Astrocyte (in vitro differentiated cells and primary cell): ENCODE measurements at regions not wholly inside any gene's neighbourhood (a gene's known extent, or its start where the extent isn't known, plus 50 kb on each side); places are given as distances from the start of the nearest gene placed in this dataset.
"Not testable (repeated sequence)": the region's sequence is repeated elsewhere in the genome, so short reads cannot be mapped to it uniquely, and the experiment has no call there.

ENCODE experiments used
- DNase-seq: peaks from one replicate; pipeline ENCODE4 v3.0.0-alpha.2; 2010; ENCODE audit warnings: low read depth
- FAIRE-seq: peaks from 2 replicates; lab custom pipeline; 2011; peaks lifted over from hg19 to GRCh38; lab: Jason Lieb, UNC
- H2AFZ ChIP-seq: 2 replicates; pipeline ENCODE4 v1.6.0; 2012; ENCODE audit warnings: low read depth, low read length, inconsistent platforms
- H3K27ac ChIP-seq: 2 replicates; pipeline ENCODE4 v1.5.1; 2011; ENCODE audit warnings: low read depth, low read length, inconsistent platforms
- H3K27me3 ChIP-seq: 2 replicates; pipeline ENCODE4 v1.6.0; 2011; ENCODE audit warnings: low read length, inconsistent platforms; ENCODE audit not compliant: insufficient read depth
- H3K36me3 ChIP-seq: 2 replicates; pipeline ENCODE4 v1.5.1; 2011; ENCODE audit warnings: low read length, inconsistent platforms; ENCODE audit not compliant: insufficient read depth
- H3K4me1 ChIP-seq: 2 replicates; pipeline ENCODE4 v1.5.1; 2011; ENCODE audit warnings: low read length, inconsistent platforms; ENCODE audit not compliant: insufficient read depth
- H3K4me2 ChIP-seq: 2 replicates; pipeline ENCODE4 v1.6.0; 2012; ENCODE audit warnings: low read length, inconsistent platforms
- H3K4me3 ChIP-seq: 2 replicates; pipeline ENCODE4 v1.5.1; 2011; ENCODE audit warnings: low read depth, mild to moderate bottlenecking, low read length, inconsistent platforms; ENCODE audit not compliant: insufficient read depth
- H3K79me2 ChIP-seq: 2 replicates; pipeline ENCODE4 v1.6.0; 2012; ENCODE audit warnings: mild to moderate bottlenecking, low read length, inconsistent platforms; ENCODE audit not compliant: insufficient read depth
- H3K9ac ChIP-seq: 2 replicates; pipeline ENCODE4 v1.6.0; 2012; ENCODE audit warnings: mild to moderate bottlenecking, low read length, inconsistent platforms
- H3K9me3 ChIP-seq: 2 replicates; pipeline ENCODE4 v1.5.1; 2012; ENCODE audit warnings: low read depth, mild to moderate bottlenecking, low read length, inconsistent platforms; ENCODE audit not compliant: insufficient read depth
- H4K20me1 ChIP-seq: 2 replicates; pipeline ENCODE4 v1.6.0; 2012; ENCODE audit warnings: low read length, inconsistent platforms; ENCODE audit not compliant: insufficient read depth
- H3K27ac Mint-ChIP-seq: one replicate; pipeline ENCODE4 v1.8.0; 2021; ENCODE audit warnings: mild to moderate bottlenecking, mixed read lengths; ENCODE audit not compliant: unreplicated experiment
- H3K27me3 Mint-ChIP-seq: one replicate; pipeline ENCODE4 v1.8.0; 2021; ENCODE audit warnings: low read depth, mixed read lengths; ENCODE audit not compliant: unreplicated experiment
- H3K36me3 Mint-ChIP-seq: one replicate; pipeline ENCODE4 v1.8.0; 2021; ENCODE audit warnings: low read depth, mixed read lengths; ENCODE audit not compliant: unreplicated experiment
- H3K4me1 Mint-ChIP-seq: one replicate; pipeline ENCODE4 v1.8.0; 2021; ENCODE audit warnings: low read depth, mixed read lengths; ENCODE audit not compliant: unreplicated experiment
- H3K4me3 Mint-ChIP-seq: one replicate; pipeline ENCODE4 v1.8.0; 2021; ENCODE audit warnings: mild to moderate bottlenecking, moderate library complexity, mixed read lengths; ENCODE audit not compliant: unreplicated experiment
- H3K9me3 Mint-ChIP-seq: one replicate; pipeline ENCODE4 v1.8.0; 2021; ENCODE audit warnings: mild to moderate bottlenecking, mixed read lengths; ENCODE audit not compliant: unreplicated experiment
- CTCF ChIP-seq: IDR thresholded peaks from 2 replicates; pipeline ENCODE4 v1.5.1; 2011; ENCODE audit warnings: low read depth, mild to moderate bottlenecking, inconsistent platforms, low read length, moderate library complexity; ENCODE audit not compliant: insufficient read depth
- EZH2 ChIP-seq: IDR thresholded peaks from 2 replicates; pipeline ENCODE4 v1.6.1; 2012; ENCODE audit warnings: mild to moderate bottlenecking, low read length, inconsistent platforms; ENCODE audit not compliant: insufficient read depth

- no peak overlapping the region for H3K4me3 ChIP-seq
- H2AFZ ChIP-seq: no peak overlapping the region
- Mint-ChIP-seq H3K27ac (peak overlapping the region; percentile 21), H3K36me3 (no peaks in the 10 kb centered on the region), H3K9me3 (no peaks in the 10 kb centered on the region), H3K4me1 (peaks cover 7% of the 10 kb centered on the region), H3K4me3 (no peak overlapping the region), H3K27me3 (peaks cover 4% of the 10 kb centered on the region)
- H4K20me1 ChIP-seq: no peaks in the 10 kb centered on the region
- peak; percentile 97 for DNase-seq
- TF ChIP-seq EZH2 (no peak), CTCF (no peak)
- no peaks in the 10 kb centered on the region for H3K27me3 ChIP-seq
- H3K79me2 ChIP-seq: no peaks in the 10 kb centered on the region
- peak; percentile 98 for FAIRE-seq
- peak overlapping the region; percentile 78 for H3K27ac ChIP-seq
- no peaks in the 10 kb centered on the region for H3K36me3 ChIP-seq
- no peaks in the 10 kb centered on the region for H3K9me3 ChIP-seq
- H3K9ac ChIP-seq: peak overlapping the region; percentile 43
- H3K4me2 ChIP-seq: peak overlapping the region; percentile 43
- H3K4me1 ChIP-seq: peaks cover 5% of the 10 kb centered on the region
These were observed 79.8 kb upstream of the FLT1 start for GRCh38 chr13:28574617-28575142.

- H3K9me3 ChIP-seq: no peaks in the 10 kb centered on the region
- H4K20me1 ChIP-seq: no peaks in the 10 kb centered on the region
- peaks cover 6% of the 10 kb centered on the region for H3K4me1 Mint-ChIP-seq
- no peaks in the 10 kb centered on the region for H3K9me3 Mint-ChIP-seq
- H3K4me3 ChIP-seq: no peak overlapping the region
- H3K36me3 ChIP-seq: no peaks in the 10 kb centered on the region
- H3K27ac ChIP-seq: peak overlapping the region; percentile 73
- H3K4me2 ChIP-seq: no peak overlapping the region
- FAIRE-seq: no peak
- DNase-seq: no peak
- H2AFZ ChIP-seq: no peak overlapping the region
- TF ChIP-seq CTCF (no peak), EZH2 (no peak)
- H3K9ac ChIP-seq: no peak overlapping the region
- no peaks in the 10 kb centered on the region for H3K79me2 ChIP-seq
- peaks cover 5% of the 10 kb centered on the region for H3K4me1 ChIP-seq
- H3K4me3 Mint-ChIP-seq: no peak overlapping the region
- no peak overlapping the region for H3K27ac Mint-ChIP-seq
- H3K27me3 ChIP-seq: no peaks in the 10 kb centered on the region
- H3K36me3 Mint-ChIP-seq: no peaks in the 10 kb centered on the region
- peaks cover 4% of the 10 kb centered on the region for H3K27me3 Mint-ChIP-seq
These were observed 78.9 kb upstream of the FLT1 start for GRCh38 chr13:28573595-28574373.

GRCh38 chr13:28572871-28573270 lies 77.9 kb upstream of the FLT1 start:
- Mint-ChIP-seq H3K36me3 (no peaks in the 10 kb centered on the region), H3K4me3 (no peak overlapping the region), H3K27me3 (peaks cover 4% of the 10 kb centered on the region), H3K27ac (no peak overlapping the region), H3K9me3 (no peaks in the 10 kb centered on the region), H3K4me1 (peaks cover 8% of the 10 kb centered on the region)
- H3K9me3 ChIP-seq: no peaks in the 10 kb centered on the region
- H3K4me3 ChIP-seq: no peak overlapping the region
- DNase-seq (no peak), FAIRE-seq (no peak)
- H3K4me2 ChIP-seq: no peak overlapping the region
- no peaks in the 10 kb centered on the region for H4K20me1 ChIP-seq
- no peak overlapping the region for H3K27ac ChIP-seq
- TF ChIP-seq EZH2 (no peak), CTCF (no peak)
- H3K4me1 ChIP-seq: peaks cover 5% of the 10 kb centered on the region
- no peak overlapping the region for H2AFZ ChIP-seq
- no peak overlapping the region for H3K9ac ChIP-seq
- no peaks in the 10 kb centered on the region for H3K36me3 ChIP-seq
- no peaks in the 10 kb centered on the region for H3K79me2 ChIP-seq
- no peaks in the 10 kb centered on the region for H3K27me3 ChIP-seq

- not testable (repeated sequence) for H3K27me3 ChIP-seq, H3K79me2 ChIP-seq, H3K9ac ChIP-seq, H2AFZ ChIP-seq, DNase-seq, H3K4me1 ChIP-seq, H3K27ac ChIP-seq, H3K4me3 Mint-ChIP-seq, H3K27me3 Mint-ChIP-seq, H3K4me3 ChIP-seq, H3K27ac Mint-ChIP-seq, H3K9me3 Mint-ChIP-seq, H3K4me2 ChIP-seq, FAIRE-seq, H4K20me1 ChIP-seq, H3K36me3 ChIP-seq, H3K36me3 Mint-ChIP-seq, H3K4me1 Mint-ChIP-seq, H3K9me3 ChIP-seq
These were observed 75.4 kb upstream of the FLT1 start for GRCh38 chr13:28570356-28570755.
